HG03442 (cell line): ENCODE measurements at regions not wholly inside any gene's neighbourhood (a gene's known extent, or its start where the extent isn't known, plus 50 kb on each side); places are given as distances from the start of the nearest gene placed in this dataset.
"Not testable (repeated sequence)": the region's sequence is repeated elsewhere in the genome, so short reads cannot be mapped to it uniquely, and the experiment has no call there.

Source experiments
- ATAC-seq: cut with Tn5 transposase; IDR thresholded peaks from one replicate; pipeline ENCODE4 v1.9.1; 2021; ENCODE audit warnings: mild to moderate bottlenecking, moderate library complexity; ENCODE audit not compliant: unreplicated experiment

- ATAC-seq = no peak
These were observed 579.1 kb upstream of the RBFOX1 start for GRCh38 chr16:6753553-6753952.

GRCh38 chr16:6751191-6751590, 581.5 kb upstream of the RBFOX1 start:
- no peak for ATAC-seq

GRCh38 chr16:6749698-6750097, 582.9 kb upstream of the RBFOX1 start:
- no peak for ATAC-seq

- ATAC-seq = not testable (repeated sequence)
These were observed 596.3 kb upstream of the RBFOX1 start for GRCh38 chr16:6736302-6736701.

GRCh38 chr16:6735631-6736030, 597.0 kb upstream of the RBFOX1 start:
- ATAC-seq = no peak

- ATAC-seq = no peak
These were observed 600.5 kb upstream of the RBFOX1 start for GRCh38 chr16:6732166-6732565.

- no peak for ATAC-seq
These were observed 604.3 kb upstream of the RBFOX1 start for GRCh38 chr16:6728381-6728780.

- no peak for ATAC-seq
These were observed 606.0 kb upstream of the RBFOX1 start for GRCh38 chr16:6726621-6727020.

- ATAC-seq = no peak
These were observed 606.9 kb upstream of the RBFOX1 start for GRCh38 chr16:6725634-6726331.

GRCh38 chr16:6725206-6725605, 607.4 kb upstream of the RBFOX1 start:
- ATAC-seq = not testable (repeated sequence)

- no peak for ATAC-seq
These were observed 609.9 kb upstream of the RBFOX1 start for GRCh38 chr16:6722786-6723185.

- ATAC-seq = no peak
These were observed 618.1 kb upstream of the RBFOX1 start for GRCh38 chr16:6714510-6714909.

GRCh38 chr16:6709736-6710135, 622.9 kb upstream of the RBFOX1 start:
- ATAC-seq = no peak

GRCh38 chr16:6708576-6709215, 623.9 kb upstream of the RBFOX1 start:
- ATAC-seq = no peak

GRCh38 chr16:6704306-6704930, 628.2 kb upstream of the RBFOX1 start:
- no peak for ATAC-seq

- ATAC-seq = no peak
These were observed 631.5 kb upstream of the RBFOX1 start for GRCh38 chr16:6701096-6701495.

GRCh38 chr16:6698548-6698947, 634.1 kb upstream of the RBFOX1 start:
- ATAC-seq = no peak

GRCh38 chr16:6695666-6696065, 637.0 kb upstream of the RBFOX1 start:
- no peak for ATAC-seq

GRCh38 chr16:6694636-6695035, 638.0 kb upstream of the RBFOX1 start:
- ATAC-seq = no peak

GRCh38 chr16:6693418-6693817, 639.2 kb upstream of the RBFOX1 start:
- not testable (repeated sequence) for ATAC-seq

- no peak for ATAC-seq
These were observed 639.8 kb upstream of the RBFOX1 start for GRCh38 chr16:6692874-6693273.

- ATAC-seq = no peak
These were observed 641.9 kb upstream of the RBFOX1 start for GRCh38 chr16:6690741-6691140.
